ENCODE measurements at regions not wholly inside any gene's neighbourhood (a gene's known extent, or its start where the extent isn't known, plus 50 kb on each side); places are given as distances from the start of the nearest gene placed in this dataset.

GRCh38 chr2:16059393-16060016, 119.2 kb downstream of the MYCN start:
- no peak for DNase-seq
- no peak overlapping the region for H3K27ac ChIP-seq (ENCODE audit: low read depth in 1 of 2, low read length in 2 of 2)
- H3K27me3 ChIP-seq (ENCODE audit: control insufficient read depth in 1 of 2, insufficient read depth in 2 of 2, low read length in 2 of 2) = no peaks in the 10 kb centered on the region
- CTCF ChIA-PET = no interaction called here
- H3K4me1 ChIP-seq (ENCODE audit: insufficient read depth, low read length) = peaks cover 3% of the 10 kb centered on the region
- POLR2A ChIA-PET = no interaction called here
- no peak overlapping the region for H3K4me3 ChIP-seq (ENCODE audit: low read length)
- Mint-ChIP-seq H3K27me3 (no peaks in the 10 kb centered on the region), H3K27ac (no peak overlapping the region), H3K9me3 (peaks cover 6% of the 10 kb centered on the region), H3K4me1 (ENCODE audit: low read depth) (peaks cover 8% of the 10 kb centered on the region), H3K4me3 (no peak overlapping the region), H3K36me3 (ENCODE audit: low read depth) (no peaks in the 10 kb centered on the region)
- TF ChIP-seq CTCF (IDR thresholded peaks at IDR 0.05) = no peak
- ATAC-seq (ENCODE audit: poor library complexity) = no peak
- intact Hi-C loops (cut with DNase I, micrococcal nuclease) = no loop called here
- no peaks in the 10 kb centered on the region for H3K36me3 ChIP-seq (ENCODE audit: insufficient read depth, low read length)
- H3K9me3 ChIP-seq (ENCODE audit: control insufficient read depth in 1 of 2, insufficient read depth in 1 of 2, low read length in 2 of 2) = peaks cover 17 to 19% of the 10 kb centered on the region in 2 experiments

- Histone ChIP-seq H3K4me1 (ENCODE audit: insufficient read depth, low read length) (peaks cover 3% of the 10 kb centered on the region), H3K27me3 (ENCODE audit: control insufficient read depth in 1 of 2, insufficient read depth in 2 of 2, low read length in 2 of 2) (no peaks in the 10 kb centered on the region), H3K27ac (ENCODE audit: low read depth in 1 of 2, low read length in 2 of 2) (no peak overlapping the region), H3K36me3 (ENCODE audit: insufficient read depth, low read length) (no peaks in the 10 kb centered on the region), H3K4me3 (ENCODE audit: low read length) (no peak overlapping the region), H3K9me3 (ENCODE audit: control insufficient read depth in 1 of 2, insufficient read depth in 1 of 2, low read length in 2 of 2) (peaks cover 12 to 19% of the 10 kb centered on the region in 2 experiments)
- Mint-ChIP-seq H3K4me1 (ENCODE audit: low read depth) (peaks cover 8% of the 10 kb centered on the region), H3K27ac (no peak overlapping the region), H3K9me3 (peaks cover 4% of the 10 kb centered on the region), H3K4me3 (no peak overlapping the region), H3K36me3 (ENCODE audit: low read depth) (no peaks in the 10 kb centered on the region), H3K27me3 (no peaks in the 10 kb centered on the region)
- no peak for DNase-seq
- no peak for TF ChIP-seq CTCF (IDR thresholded peaks at IDR 0.05)
- intact Hi-C loops (cut with DNase I, micrococcal nuclease) = no loop called here
- ChIA-PET POLR2A (no interaction called here), CTCF (no interaction called here)
- no peak for ATAC-seq (ENCODE audit: poor library complexity)
These were observed 118.5 kb downstream of the MYCN start for GRCh38 chr2:16058747-16059358.

GRCh38 chr2:16058256-16058655, 117.9 kb downstream of the MYCN start:
- peaks cover 8% of the 10 kb centered on the region for H3K4me1 Mint-ChIP-seq (ENCODE audit: low read depth)
- no peak overlapping the region for H3K27ac Mint-ChIP-seq
- intact Hi-C loops (cut with DNase I, micrococcal nuclease) = no loop called here
- ChIA-PET POLR2A (no interaction called here), CTCF (no interaction called here)
- Histone ChIP-seq H3K27ac (ENCODE audit: low read depth in 1 of 2, low read length in 2 of 2) (no peak overlapping the region), H3K4me1 (ENCODE audit: insufficient read depth, low read length) (peaks cover 3% of the 10 kb centered on the region), H3K9me3 (ENCODE audit: control insufficient read depth in 1 of 2, insufficient read depth in 1 of 2, low read length in 2 of 2) (peaks cover 9 to 15% of the 10 kb centered on the region in 2 experiments), H3K27me3 (ENCODE audit: control insufficient read depth in 1 of 2, insufficient read depth in 2 of 2, low read length in 2 of 2) (no peaks in the 10 kb centered on the region), H3K36me3 (ENCODE audit: insufficient read depth, low read length) (no peaks in the 10 kb centered on the region), H3K4me3 (ENCODE audit: low read length) (no peak overlapping the region)
- no peak for ATAC-seq (ENCODE audit: poor library complexity)
- H3K36me3 Mint-ChIP-seq (ENCODE audit: low read depth) = no peaks in the 10 kb centered on the region
- no peaks in the 10 kb centered on the region for H3K27me3 Mint-ChIP-seq
- no peak overlapping the region for H3K4me3 Mint-ChIP-seq
- DNase-seq = no peak
- TF ChIP-seq CTCF (IDR thresholded peaks at IDR 0.05) = no peak
- H3K9me3 Mint-ChIP-seq = peaks cover 2% of the 10 kb centered on the region
